Suprapubic skin (tissue), 4 donors: ENCODE measurements at regions not wholly inside any gene's neighbourhood (a gene's known extent, or its start where the extent isn't known, plus 50 kb on each side); places are given as distances from the start of the nearest gene placed in this dataset.

Experiments
- DNase-seq, 2 donors: peaks; one replicate each; pipeline ENCODE4 v3.0.0-alpha.2; 2019; ENCODE audit warnings: low spot score in 2 of 2
- H3K27ac ChIP-seq: fragments of 200-600 bp; sonication (generic); one replicate; pipeline ENCODE4 v1.5.1; 2019
- H3K27me3 ChIP-seq: fragments of 200-600 bp; sonication (generic); one replicate; pipeline ENCODE4 v1.5.1; 2019
- H3K36me3 ChIP-seq: fragments of 200-600 bp; sonication (generic); one replicate; pipeline ENCODE4 v1.5.1; 2019
- H3K4me1 ChIP-seq: fragments of 200-600 bp; sonication (generic); one replicate; pipeline ENCODE4 v1.5.1; 2019
- H3K4me3 ChIP-seq: fragments of 200-600 bp; sonication (generic); one replicate; pipeline ENCODE4 v1.5.1; 2019; ENCODE audit warnings: mild to moderate bottlenecking
- H3K9me3 ChIP-seq: fragments of 200-600 bp; sonication (generic); one replicate; pipeline ENCODE4 v1.5.1; 2019
- EP300 ChIP-seq: sonication (generic); formaldehyde crosslinking; IDR thresholded peaks from one replicate; pipeline ENCODE4 v1.6.1; 2017; ENCODE audit warnings: antibody characterized with exemption
- POLR2A ChIP-seq, 2 donors: fragments of 450-650 bp; IDR thresholded peaks; one replicate each; pipeline ENCODE4 v1.6.1; 2017; ENCODE audit warnings: antibody characterized with exemption in 2 of 2, mild to moderate bottlenecking in 2 of 2, moderate library complexity in 2 of 2
- POLR2AphosphoS5 ChIP-seq, 3 donors: sonication (generic); formaldehyde crosslinking; IDR thresholded peaks; one replicate each; pipeline ENCODE4 v1.6.1; 2017; ENCODE audit warnings: antibody characterized with exemption in 3 of 3
- WGBS: methylation state at CpG from one replicate; pipeline ENCODE4 v1.1.5; 2018; 5-methylcytosine and 5-hydroxymethylcytosine counted together
- TF ChIP-seq, protein P1 (sequence below), 2 donors: fragments of 200-600 bp in 1 of 2; fragments of 450-650 bp in 1 of 2; sonication (generic) in 1 of 2; IDR thresholded peaks; one replicate each; pipeline ENCODE4 v1.5.1; 2016 to 2019; ENCODE audit warnings: antibody characterized with exemption in 2 of 2, mild to moderate bottlenecking in 1 of 2, moderate library complexity in 1 of 2

DNA sequence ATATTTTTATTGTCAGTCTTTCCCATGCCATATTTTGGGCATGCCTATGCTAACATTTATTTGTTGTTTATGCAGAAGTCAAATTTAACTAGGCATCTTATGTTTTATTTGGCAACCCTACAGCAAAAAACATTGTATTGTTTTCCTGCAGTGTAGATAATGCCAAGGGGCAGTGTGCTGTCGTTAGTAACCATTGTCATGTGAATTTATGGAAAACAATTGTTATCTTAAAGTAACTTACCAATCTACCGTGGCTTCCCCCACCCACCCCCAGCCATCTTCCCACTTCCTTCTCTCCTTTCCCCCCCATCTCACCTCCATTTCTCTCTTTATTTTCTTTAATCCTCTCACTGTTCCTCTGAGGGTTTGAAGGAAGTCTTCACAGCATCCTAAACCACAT is 370.5 kb downstream of the ACTR3B start:
- H3K27me3 ChIP-seq, result no peaks in the 10 kb centered on the region

DNA sequence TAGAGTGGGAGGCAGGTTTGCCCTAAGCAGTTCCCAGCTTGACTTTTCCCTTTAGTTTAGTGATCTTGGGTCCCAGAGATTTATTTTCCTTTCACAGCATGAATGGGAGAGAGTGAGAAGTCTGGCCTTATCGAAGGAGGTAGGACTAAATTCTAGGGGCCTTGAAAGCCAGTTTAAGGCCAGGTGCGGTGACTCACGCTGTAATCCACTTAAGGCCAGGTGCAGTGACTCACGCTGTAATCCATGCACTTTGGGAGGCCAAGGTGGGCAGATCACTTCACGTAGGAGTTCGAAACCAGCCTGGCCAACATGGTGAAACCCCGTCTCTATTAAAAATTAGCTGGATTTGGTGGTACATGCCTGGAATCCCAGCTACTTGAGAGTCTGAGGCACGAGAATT is 392.2 kb downstream of the ACTR3B start:
- Histone ChIP-seq H3K27me3 (no peaks in the 10 kb centered on the region), H3K36me3 (no peaks in the 10 kb centered on the region), H3K4me1 (no peaks in the 10 kb centered on the region), H3K9me3 (no peaks in the 10 kb centered on the region), H3K4me3 (no peak overlapping the region), H3K27ac (no peak overlapping the region)
- WGBS, result 75% methylated on average over 8 of the region's 8 CpGs
- DNase-seq, result no peak
- no peak for TF ChIP-seq POLR2A (IDR thresholded peaks at IDR 0.05)
- TF ChIP-seq, protein P1, sequence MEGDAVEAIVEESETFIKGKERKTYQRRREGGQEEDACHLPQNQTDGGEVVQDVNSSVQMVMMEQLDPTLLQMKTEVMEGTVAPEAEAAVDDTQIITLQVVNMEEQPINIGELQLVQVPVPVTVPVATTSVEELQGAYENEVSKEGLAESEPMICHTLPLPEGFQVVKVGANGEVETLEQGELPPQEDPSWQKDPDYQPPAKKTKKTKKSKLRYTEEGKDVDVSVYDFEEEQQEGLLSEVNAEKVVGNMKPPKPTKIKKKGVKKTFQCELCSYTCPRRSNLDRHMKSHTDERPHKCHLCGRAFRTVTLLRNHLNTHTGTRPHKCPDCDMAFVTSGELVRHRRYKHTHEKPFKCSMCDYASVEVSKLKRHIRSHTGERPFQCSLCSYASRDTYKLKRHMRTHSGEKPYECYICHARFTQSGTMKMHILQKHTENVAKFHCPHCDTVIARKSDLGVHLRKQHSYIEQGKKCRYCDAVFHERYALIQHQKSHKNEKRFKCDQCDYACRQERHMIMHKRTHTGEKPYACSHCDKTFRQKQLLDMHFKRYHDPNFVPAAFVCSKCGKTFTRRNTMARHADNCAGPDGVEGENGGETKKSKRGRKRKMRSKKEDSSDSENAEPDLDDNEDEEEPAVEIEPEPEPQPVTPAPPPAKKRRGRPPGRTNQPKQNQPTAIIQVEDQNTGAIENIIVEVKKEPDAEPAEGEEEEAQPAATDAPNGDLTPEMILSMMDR (IDR thresholded peaks at IDR 0.05), result no peak
- TF ChIP-seq EP300, result no peak
- no peak for TF ChIP-seq POLR2AphosphoS5 (IDR thresholded peaks at IDR 0.05)

More for the DNA sequence above, 370.5 kb downstream of the ACTR3B start:
- no peak for DNase-seq
- Histone ChIP-seq H3K36me3 (no peaks in the 10 kb centered on the region), H3K4me1 (no peaks in the 10 kb centered on the region), H3K4me3 (no peak overlapping the region), H3K9me3 (peaks cover 4% of the 10 kb centered on the region), H3K27ac (no peak overlapping the region)
- TF ChIP-seq, protein P1 (IDR thresholded peaks at IDR 0.05), result no peak
- no peak for TF ChIP-seq EP300
- no peak for TF ChIP-seq POLR2AphosphoS5 (IDR thresholded peaks at IDR 0.05)
- TF ChIP-seq POLR2A (IDR thresholded peaks at IDR 0.05), result no peak
- WGBS, result 9% methylated on average over 2 of the region's 2 CpGs

DNA sequence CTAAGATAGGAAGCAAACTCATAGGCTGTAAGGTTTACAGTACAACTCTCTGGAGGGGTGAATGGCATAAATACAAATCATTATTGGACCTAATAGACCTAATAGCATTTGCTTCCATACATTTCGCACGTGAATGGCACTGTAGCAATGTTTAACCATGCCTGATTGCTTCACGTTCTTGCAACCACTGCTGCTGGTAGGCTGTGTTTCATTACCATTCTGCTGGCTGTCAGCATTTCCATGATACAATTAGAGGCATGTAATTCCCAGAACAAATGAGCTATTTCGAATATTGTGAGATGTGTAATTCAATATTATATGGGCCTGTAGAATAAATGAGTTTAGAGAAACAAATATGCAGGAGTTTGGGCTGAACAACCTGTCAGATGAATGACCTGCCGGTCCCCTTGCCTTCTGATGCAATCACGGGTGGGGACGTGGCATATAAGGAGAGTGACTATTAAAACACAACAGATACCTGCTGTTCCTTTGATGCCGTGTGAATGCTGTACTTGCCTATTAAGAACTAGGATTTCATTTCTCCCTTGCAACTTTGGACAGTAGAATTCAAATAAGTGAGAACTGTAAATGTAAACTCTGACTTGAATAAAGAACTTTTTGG is 393.4 kb downstream of the ACTR3B start:
- no peak overlapping the region for H3K27ac ChIP-seq
- no peaks in the 10 kb centered on the region for H3K27me3 ChIP-seq
- H3K36me3 ChIP-seq, result no peaks in the 10 kb centered on the region
- DNase-seq, result no peak
- 62% methylated on average over 8 of the region's 8 CpGs for WGBS
- H3K4me3 ChIP-seq, result no peak overlapping the region
- no peak for TF ChIP-seq POLR2AphosphoS5 (IDR thresholded peaks at IDR 0.05)
- TF ChIP-seq, protein P1 (IDR thresholded peaks at IDR 0.05), result no peak
- no peak for TF ChIP-seq POLR2A (IDR thresholded peaks at IDR 0.05)
- TF ChIP-seq EP300, result no peak
- no peaks in the 10 kb centered on the region for H3K9me3 ChIP-seq
- no peaks in the 10 kb centered on the region for H3K4me1 ChIP-seq

DNA sequence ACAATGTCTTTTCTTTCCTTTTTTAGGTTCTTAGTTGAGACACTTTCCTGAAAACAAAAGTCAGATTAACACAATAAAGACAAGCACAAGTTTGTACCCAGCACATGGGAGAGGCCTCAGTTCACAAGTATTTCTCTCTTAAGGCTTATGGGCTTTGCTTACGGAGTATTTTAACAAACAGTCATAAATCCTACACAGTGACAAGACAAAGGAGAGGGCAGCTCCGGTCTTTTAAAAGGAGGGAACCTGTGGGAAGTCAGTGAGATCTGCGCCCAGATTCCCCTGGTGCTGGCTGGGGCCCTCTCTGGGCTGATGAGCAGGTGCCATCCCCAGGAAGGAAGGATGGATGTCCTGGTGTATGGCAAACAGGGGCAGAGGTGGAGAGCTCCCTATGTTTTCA is 398.6 kb downstream of the ACTR3B start:
- Histone ChIP-seq H3K9me3 (no peaks in the 10 kb centered on the region), H3K27me3 (no peaks in the 10 kb centered on the region), H3K36me3 (no peaks in the 10 kb centered on the region), H3K27ac (no peak overlapping the region), H3K4me3 (no peak overlapping the region), H3K4me1 (no peaks in the 10 kb centered on the region)
- no peak for DNase-seq
- TF ChIP-seq EP300, result no peak
- TF ChIP-seq, protein P1 (IDR thresholded peaks at IDR 0.05), result no peak
- no peak for TF ChIP-seq POLR2A (IDR thresholded peaks at IDR 0.05)
- TF ChIP-seq POLR2AphosphoS5 (IDR thresholded peaks at IDR 0.05), result no peak
- WGBS, result 35% methylated on average over 3 of the region's 3 CpGs

DNA sequence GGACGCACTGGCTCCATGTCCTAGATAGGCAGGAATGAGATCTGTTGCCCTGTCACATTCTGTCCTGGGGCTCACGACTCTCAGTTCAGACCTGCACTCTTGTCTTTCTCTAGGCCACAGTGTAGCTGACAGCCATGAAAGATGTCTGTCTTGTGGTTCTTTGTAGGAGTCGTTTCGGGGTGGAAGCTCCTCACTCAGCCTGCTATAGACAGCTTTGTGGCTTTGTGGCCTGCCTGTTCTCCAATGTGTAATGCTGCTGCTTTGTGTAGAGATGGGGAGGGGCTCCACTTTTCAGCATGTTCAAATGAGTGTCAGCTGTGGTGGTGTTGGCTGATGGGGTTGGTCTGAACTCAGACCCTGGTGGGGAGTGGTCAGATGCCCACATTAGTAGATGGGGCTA is 410.7 kb downstream of the ACTR3B start:
- Histone ChIP-seq H3K27ac (no peak overlapping the region), H3K9me3 (no peaks in the 10 kb centered on the region), H3K4me1 (no peaks in the 10 kb centered on the region), H3K4me3 (no peak overlapping the region), H3K27me3 (no peaks in the 10 kb centered on the region), H3K36me3 (no peaks in the 10 kb centered on the region)
- TF ChIP-seq, protein P1 (IDR thresholded peaks at IDR 0.05), result no peak
- TF ChIP-seq POLR2A (IDR thresholded peaks at IDR 0.05) (no peak), EP300 (no peak), POLR2AphosphoS5 (IDR thresholded peaks at IDR 0.05) (no peak)
- DNase-seq, result no peak
- WGBS, result 92% methylated on average over 4 of the region's 4 CpGs
